Hepatocyte (in vitro differentiated cells): ENCODE measurements at regions not wholly inside any gene's neighbourhood (a gene's known extent, or its start where the extent isn't known, plus 50 kb on each side); places are given as distances from the start of the nearest gene placed in this dataset.

Experiments
- EZH2 ChIP-seq: fragments of 200-600 bp; sonication (generic); IDR thresholded peaks from 2 replicates; pipeline ENCODE4 v1.6.1; 2016; ENCODE audit warnings: antibody characterized with exemption, mild to moderate bottlenecking, borderline replicate concordance
- EZH2phosphoT487 ChIP-seq: fragments of 200-600 bp; sonication (generic); IDR thresholded peaks from one replicate; pipeline ENCODE4 v1.6.1; 2018; ENCODE audit warnings: antibody characterized with exemption, mild to moderate bottlenecking, low read depth, moderate library complexity; ENCODE audit not compliant: unreplicated experiment, severe bottlenecking
- TF ChIP-seq, protein P1 (sequence below): fragments of 200-600 bp; sonication (generic); IDR thresholded peaks from 2 replicates; pipeline ENCODE4 v1.5.1; 2016; ENCODE audit warnings: antibody characterized with exemption, mild to moderate bottlenecking; ENCODE audit not compliant: poor library complexity

DNA sequence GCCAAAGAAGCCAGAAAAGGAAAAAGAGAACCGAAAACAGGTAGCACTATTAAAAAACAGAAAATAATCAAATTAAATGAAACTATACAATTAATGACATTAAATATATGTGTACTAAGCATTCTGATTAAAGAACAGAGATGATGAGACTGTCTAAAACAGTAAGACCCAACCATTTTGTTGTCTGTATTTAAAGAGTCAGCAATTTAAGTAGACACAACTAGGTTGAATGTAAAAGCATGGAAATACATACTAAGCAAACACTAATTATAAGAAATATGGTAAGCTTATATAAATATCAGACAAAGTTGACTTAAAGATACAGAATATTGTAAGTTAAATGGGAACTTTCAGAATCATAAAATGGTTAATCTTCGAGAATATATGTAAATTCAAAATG lies 774.6 kb upstream of the RAG2 start:
- TF ChIP-seq, protein P1, sequence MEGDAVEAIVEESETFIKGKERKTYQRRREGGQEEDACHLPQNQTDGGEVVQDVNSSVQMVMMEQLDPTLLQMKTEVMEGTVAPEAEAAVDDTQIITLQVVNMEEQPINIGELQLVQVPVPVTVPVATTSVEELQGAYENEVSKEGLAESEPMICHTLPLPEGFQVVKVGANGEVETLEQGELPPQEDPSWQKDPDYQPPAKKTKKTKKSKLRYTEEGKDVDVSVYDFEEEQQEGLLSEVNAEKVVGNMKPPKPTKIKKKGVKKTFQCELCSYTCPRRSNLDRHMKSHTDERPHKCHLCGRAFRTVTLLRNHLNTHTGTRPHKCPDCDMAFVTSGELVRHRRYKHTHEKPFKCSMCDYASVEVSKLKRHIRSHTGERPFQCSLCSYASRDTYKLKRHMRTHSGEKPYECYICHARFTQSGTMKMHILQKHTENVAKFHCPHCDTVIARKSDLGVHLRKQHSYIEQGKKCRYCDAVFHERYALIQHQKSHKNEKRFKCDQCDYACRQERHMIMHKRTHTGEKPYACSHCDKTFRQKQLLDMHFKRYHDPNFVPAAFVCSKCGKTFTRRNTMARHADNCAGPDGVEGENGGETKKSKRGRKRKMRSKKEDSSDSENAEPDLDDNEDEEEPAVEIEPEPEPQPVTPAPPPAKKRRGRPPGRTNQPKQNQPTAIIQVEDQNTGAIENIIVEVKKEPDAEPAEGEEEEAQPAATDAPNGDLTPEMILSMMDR, result no peak
- TF ChIP-seq EZH2phosphoT487, result no peak
- TF ChIP-seq EZH2, result no peak
